ENCODE measurements at regions not wholly inside any gene's neighbourhood (a gene's known extent, or its start where the extent isn't known, plus 50 kb on each side); places are given as distances from the start of the nearest gene placed in this dataset.

- DNase-seq = no peak
Measured at GRCh38 chr2:6755456-6755855, 110.3 kb downstream of the CMPK2 start.

DNA sequence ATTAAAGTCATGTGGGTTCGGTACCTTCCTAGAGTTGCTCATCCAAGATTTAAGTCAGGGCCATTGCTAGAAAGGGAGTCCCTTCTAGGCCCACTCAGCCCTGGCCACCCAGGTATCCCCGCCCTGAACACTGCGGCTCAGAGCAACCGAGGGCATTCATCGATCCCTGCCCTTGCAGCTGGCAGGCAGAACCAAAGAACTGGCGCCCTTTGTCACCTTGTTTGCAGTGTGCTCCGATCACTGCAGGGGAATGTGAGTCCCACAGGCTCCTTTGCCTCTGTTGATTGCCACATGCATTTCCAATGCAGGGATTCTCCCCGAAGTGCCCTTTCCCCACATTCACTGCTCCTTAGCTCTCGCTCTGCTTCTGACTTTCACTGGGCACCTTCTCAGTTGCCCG, 108.5 kb downstream of the CMPK2 start:
- DNase-seq = no peak

- DNase-seq = no peak
Measured at GRCh38 chr2:6759689-6760088, 106.0 kb downstream of the CMPK2 start.

DNA sequence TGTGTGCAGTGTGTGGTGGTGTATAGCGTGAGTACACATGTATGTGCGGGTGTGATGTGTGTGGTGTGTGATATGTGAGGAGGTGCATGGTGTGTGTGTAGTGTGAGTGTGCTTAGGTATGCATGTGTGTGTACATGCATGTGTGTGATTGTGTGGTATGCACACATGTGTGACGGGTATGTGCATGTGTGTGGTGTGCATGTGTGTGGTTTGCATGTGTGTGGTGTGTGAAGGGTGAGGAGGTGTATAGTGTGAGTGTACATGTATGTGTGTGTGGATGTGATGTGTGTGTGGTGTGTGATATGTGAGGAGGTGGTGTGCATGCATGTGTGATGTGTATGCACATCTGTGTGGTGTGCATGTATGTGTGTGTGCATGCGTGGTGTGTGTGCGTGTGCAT, 105.6 kb downstream of the CMPK2 start:
- DNase-seq = no peak

GRCh38 chr2:6764968-6765723, 100.6 kb downstream of the CMPK2 start:
- DNase-seq = no peak

DNA sequence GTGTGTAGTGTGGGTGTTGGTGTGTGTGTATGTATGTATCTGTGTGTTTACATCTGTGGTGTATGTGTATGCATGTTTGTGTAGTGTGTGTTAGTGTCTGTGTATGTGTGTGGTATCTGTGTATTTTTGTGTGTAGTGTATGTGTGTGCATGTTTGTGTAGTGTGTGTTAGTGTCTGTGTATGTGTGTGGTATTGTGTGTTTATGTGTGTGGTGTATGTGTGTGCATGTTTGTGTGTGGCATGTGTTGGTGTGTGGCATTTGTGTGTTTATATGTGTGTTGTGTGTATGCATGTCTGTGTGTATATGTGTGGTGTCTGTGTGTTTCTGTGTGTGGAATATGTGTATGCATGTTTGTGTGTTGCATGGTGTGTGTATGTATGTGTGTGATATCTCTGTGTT, 96.4 kb downstream of the CMPK2 start:
- no peak for DNase-seq

DNA sequence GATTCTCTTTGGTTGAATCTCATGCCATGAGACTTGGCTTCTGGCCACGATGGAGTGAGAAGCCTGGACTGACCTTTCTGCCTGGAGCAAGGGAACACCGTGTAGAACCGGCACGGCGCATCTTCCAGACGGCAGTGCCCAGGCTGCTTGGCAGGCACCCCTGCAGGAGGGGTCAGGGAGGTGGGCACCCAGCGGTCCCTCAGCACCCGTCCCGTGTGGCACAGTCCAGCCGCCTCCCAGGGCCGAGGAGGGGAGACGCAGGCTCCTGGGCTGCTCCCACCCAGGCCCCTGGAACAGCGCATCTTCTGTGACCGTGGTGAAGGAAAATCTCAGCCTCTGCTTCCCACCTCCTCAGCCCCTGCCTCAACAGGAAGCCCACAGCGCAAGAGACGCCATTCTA, 95.7 kb downstream of the CMPK2 start:
- no peak for DNase-seq

GRCh38 chr2:6771634-6772611, 93.8 kb downstream of the CMPK2 start:
- peak; percentile 58 for DNase-seq

DNA sequence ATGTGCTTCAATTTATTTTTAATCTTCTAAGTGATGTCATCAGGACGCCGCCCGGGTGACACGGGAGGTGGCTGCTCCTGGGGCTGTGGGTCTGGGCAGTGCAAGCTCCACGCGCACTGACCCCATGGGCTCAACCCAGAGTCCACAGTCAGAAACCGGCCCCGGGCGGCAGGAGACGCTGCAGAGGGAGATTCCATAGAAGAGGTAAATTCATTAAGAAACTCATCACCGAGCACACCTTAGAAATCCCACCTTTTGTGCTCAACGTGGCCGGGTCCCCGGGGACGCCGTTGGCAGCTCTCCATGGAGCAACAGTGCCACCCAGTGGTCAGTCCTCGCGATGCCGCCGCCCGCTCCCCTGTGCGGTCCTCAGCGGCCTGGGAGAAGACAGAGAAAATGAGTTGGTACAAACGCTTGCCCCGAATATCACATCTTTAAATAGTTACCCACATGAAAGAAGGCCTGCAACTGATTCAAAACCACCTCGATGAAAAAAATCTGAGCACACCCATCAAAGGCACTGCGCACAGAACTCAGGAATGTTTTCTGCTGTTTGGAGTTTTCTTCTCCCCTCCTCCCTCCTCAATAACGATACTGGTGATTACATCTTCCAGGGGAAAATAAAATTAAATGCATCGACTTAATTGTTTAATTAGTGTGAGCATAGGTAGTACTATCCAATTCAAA, 92.6 kb downstream of the CMPK2 start:
- peak; percentile 90 for DNase-seq

DNA sequence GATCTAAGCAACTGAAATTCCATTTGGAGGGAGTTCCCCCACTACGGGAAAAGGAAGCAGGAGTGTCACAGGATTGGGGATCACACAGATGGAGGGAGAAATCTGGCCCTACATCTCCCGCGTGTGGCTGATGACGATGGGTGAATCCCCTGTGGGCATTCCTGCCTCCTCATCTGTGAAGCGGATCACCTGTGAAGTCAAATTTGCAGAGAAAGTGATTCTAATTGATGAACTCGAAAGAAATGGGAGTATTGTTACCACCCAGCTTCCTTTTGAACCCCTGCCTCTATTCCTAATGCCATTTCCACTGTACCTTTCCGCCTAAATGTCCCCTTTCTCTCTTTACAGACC, 92.0 kb downstream of the CMPK2 start:
- no peak for DNase-seq

GRCh38 chr2:6776125-6776524, 89.6 kb downstream of the CMPK2 start:
- no peak for DNase-seq

- DNase-seq = no peak
Measured at GRCh38 chr2:6777626-6778025, 88.1 kb downstream of the CMPK2 start.

GRCh38 chr2:6780765-6781274, 84.9 kb downstream of the CMPK2 start:
- DNase-seq = peak; percentile 84

DNA sequence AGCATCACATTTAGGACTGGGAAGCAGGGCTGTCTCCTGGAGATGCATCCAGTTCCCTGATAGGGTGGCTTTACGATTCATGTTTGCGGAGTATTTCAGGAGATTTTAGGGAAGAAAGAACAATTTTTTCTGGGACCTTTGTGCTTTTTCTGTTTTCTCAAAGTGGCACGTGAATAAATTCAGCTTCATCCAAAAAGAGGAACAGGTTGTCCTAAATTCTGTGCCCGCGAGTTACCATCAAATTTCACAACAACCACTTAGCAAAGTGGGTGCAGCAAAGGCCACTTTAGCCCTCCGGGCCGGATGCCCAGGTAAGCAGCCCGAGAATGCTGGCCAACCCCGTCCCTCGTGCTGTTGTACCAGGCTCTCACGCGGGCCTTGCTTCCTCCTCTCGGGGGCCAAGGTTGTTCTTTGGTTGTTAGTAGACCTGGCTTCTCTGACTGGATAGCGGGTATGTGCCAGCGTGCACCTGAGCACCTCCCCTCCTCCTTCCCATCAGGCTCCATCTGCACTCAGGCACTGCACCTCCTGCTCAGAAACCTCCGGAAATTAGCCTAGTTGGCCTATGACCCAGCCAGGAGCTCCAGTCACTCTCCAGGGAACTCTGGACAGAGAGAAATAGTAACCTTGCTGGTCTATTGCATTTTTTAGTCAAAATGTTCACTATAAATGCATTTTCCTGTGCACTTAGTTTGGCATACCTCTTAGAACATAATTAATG, 83.0 kb downstream of the CMPK2 start:
- DNase-seq = no peak

GRCh38 chr2:6783238-6783614, 82.5 kb downstream of the CMPK2 start:
- no peak for DNase-seq

- DNase-seq = no peak
Measured at GRCh38 chr2:6784291-6784690, 81.4 kb downstream of the CMPK2 start.

- DNase-seq = no peak
Measured at GRCh38 chr2:6785493-6785892, 80.2 kb downstream of the CMPK2 start.

DNA sequence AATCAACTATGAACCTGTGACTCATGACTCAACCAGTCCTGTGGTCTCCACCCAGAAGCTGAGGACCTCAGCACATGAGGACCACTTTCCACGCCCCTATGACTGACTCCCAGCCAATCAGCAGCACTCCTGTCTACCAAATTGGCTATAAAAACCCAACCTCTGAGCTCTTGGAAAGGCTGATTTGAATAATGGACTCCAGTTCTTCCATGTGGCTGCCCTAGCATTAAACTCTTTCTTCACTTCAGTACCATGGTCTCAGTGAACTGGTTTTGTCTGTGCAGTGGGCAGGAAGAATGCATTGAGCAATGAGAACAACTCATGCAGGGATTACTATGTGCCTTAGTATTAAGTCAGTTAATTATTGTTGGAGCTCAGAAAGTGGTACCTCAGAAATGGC, 78.3 kb downstream of the CMPK2 start:
- no peak for DNase-seq

- no peak for DNase-seq
Measured at GRCh38 chr2:6788614-6789013, 77.1 kb downstream of the CMPK2 start.

DNA sequence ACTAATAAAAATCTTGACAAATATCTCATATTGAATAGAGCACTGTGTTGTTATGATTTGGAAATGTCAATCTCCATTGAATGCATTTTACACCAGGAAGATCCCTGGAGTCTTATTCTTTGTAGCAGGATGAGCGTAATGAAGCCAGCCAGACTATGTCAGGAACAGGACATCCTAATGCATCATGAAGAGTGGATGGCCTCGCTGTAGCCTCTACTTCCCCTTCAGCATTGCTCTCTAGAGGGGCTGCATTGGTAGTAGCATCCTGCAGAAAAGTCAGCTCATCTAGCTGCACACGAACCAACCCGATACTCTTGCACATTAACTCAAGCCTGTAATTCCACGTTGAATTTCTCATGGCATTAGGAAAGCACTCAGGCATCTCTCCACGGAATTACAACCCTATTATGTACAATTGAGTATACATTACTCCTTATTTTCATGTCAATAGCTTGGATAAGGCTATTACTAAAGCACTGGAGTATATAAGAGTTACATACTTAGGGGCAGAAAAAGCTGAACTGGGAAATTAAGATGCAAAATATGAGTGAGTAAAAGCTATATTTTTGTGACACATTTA, 76.1 kb downstream of the CMPK2 start:
- DNase-seq = no peak

DNA sequence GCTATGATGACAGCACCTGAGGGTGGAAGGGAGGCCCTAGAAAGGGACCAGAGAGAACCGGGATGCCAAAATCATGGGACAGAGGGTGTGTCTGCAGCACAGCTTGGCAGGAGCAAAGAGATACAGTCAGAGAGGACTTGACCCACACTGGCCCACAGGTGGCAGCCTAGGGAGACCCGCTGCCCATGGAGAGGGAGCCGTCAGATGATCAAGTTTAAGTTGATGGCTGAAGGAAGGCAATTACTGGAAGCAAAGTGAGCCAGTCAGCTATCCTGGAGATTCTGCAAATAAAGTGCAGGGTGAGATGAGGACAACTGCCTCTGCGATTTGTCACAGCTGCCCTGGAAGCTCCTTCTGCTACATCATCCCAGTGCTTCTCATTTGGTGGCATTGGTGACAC, 74.0 kb downstream of the CMPK2 start:
- no peak for DNase-seq

GRCh38 chr2:6792883-6793282, 72.8 kb downstream of the CMPK2 start:
- DNase-seq = no peak
